GM21528 (cell line): ENCODE measurements at regions not wholly inside any gene's neighbourhood (a gene's known extent, or its start where the extent isn't known, plus 50 kb on each side); places are given as distances from the start of the nearest gene placed in this dataset.
"Not testable (repeated sequence)": the region's sequence is repeated elsewhere in the genome, so short reads cannot be mapped to it uniquely, and the experiment has no call there.

ENCODE experiments used
- ATAC-seq: cut with Tn5 transposase; IDR thresholded peaks from one replicate; pipeline ENCODE4 v1.9.1; 2021; ENCODE audit warnings: mild to moderate bottlenecking, moderate library complexity; ENCODE audit not compliant: unreplicated experiment, low FRiP score

DNA sequence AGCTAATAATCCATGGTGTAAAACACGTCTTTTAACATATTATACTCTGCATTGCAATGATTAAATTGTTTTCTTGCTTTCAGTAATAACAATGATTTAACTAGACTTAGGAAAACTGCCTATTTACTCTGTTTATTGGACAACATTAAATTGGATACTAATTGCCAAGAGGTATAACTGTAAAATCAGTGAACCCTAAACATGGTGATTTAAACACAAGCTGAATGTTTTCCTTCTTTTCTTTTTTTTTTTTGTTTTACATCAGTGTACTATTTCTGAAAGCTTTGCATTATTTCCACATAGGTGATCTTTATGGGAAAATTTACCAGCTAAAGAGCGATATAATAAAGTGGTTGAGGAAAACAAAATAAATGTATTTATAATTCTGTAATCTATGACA is 276.7 kb downstream of the PCDH7 start:
- no peak for ATAC-seq

DNA sequence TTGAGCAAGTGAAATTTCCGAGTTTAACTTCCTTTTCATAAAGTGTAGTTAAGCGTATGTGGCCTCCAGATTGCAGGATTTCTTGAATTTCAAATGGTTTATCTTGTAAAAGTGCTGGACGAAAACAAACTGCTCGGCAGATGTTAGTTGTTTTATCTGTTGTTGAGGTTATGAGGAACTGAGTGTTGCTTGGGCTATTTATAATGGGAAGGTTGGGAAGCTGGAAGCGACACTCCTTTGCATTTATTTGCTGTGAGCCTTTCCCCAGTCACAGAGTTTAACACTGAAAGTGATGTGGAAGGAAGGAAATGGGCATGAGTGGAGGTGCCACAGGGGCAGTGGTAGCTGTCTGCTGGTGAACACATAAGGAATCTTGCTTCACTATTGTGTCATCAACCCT is 284.9 kb downstream of the PCDH7 start:
- ATAC-seq = no peak

DNA sequence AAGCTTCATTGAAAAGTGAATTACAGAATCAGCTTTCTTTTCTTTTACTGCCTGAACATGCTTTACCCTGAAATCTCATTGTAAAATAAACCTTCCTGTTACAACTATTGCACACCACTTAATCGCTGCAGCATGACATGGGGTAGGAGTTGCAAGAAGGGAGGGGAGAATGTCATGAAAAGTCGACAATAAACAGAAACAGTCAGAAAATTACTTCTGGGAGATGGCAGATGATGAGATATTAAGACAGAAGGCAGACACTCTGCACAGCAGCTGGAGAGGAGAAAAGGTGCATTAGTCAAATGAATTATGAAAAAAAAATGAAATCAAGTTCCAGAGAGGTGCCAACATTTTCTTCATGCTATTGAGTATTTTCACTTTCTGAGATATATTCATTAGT is 287.7 kb downstream of the PCDH7 start:
- no peak for ATAC-seq

DNA sequence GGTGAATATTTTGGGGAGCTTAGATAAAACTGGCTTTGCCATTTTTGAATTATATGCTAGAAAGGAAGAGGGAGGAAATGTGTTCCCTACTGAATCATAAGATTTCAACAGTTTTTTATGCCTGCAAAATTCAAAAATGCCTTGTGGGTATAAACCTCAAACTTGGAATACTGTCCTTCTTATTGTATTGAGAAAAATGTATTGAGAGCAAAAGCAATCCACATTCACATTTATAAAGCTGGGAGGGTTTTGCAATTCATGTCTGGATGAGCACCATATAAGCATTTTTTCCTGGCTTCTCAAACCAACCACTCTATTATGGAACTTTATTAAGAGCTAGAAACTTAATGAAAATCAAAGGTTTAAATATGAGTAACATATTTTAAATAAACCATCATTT is 289.8 kb downstream of the PCDH7 start:
- no peak for ATAC-seq

DNA sequence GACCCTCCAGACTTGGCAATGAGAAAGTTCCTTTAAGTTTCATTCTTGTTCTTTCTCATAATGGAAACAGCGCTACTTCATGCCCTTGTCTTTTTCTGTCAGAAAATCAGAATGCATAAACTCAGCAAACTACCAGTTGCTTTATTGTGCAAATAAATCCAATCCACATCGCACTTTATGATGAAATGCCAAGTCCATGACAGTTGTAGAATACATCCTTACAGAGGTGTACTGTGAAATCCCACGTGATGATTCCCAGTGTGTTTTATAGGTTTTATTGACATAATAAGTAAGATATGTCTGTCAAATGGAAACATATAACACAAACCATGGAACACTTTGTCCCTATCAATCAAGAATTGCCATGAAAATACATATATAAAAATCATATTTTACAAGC is 295.0 kb downstream of the PCDH7 start:
- ATAC-seq = no peak

DNA sequence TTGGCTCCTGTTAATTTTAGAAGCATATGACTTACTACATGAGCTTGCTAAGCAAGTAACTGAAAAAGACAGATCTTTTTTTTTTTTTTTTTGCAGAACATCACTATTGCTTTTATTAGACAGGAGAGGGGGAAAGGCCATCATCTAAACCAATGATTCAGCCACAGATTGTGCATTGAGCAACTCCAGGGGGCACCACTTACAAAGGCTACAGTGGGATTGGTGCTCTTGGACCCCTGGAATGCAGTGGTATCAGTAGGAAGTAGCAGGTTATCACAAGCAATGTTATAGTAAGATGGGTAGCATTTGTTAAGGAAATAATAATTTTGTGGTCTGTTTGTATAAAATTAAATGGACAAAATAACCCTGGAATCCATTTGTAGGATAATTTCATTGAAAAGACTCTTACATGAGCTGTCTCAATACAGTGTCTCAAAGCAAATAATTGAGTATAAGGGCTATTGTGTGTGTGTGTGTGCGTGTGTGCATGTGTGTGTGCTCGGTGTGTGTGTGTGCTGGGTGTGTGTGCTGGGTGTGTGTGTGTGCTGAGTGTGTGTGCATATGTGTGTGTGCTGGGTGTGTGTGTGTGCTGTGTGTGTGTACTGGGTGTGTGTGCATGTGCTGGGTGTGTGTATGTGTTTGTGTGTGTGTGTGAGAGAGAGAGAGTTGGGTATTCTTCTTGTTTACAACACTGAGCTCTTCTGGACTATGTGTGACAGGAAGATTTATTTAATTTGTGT is 296.3 kb downstream of the PCDH7 start:
- ATAC-seq = no peak

DNA sequence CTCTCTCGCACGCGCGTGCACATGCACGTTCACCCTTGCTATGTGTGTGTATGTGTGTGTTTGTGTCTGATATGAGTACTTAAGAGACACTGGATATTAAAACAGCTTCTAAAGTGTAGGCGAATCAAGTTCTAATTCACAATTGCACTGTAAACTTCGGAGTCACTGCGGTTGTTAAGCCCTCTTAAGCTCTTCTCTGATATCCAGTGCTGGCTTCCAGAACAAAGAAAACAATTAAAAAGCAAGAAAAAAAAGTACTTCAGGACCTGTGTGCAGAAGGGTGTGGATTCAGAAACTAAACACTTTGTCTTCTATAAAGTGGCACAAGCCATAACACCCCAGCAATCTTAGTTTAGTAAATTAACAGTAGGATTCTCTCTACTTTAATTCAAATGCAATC is 300.2 kb downstream of the PCDH7 start:
- no peak for ATAC-seq

DNA sequence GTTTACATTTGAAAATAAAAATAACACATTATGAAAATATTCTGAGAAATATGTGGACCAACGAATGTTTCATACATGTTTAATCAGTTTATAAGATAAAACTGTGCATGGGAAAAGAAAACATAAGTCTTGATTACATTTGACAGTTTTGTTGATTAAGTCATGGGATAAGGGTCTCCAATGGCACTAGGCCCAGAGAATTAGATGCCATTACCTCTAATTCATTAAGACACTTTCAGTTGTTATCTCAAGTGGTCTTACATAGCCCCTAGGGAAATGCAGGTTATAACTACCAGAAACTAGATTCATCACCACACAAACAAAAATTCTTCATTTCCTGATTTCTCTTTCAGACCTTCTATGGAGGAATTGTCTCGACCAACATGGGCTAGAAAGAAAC is 300.8 kb downstream of the PCDH7 start:
- ATAC-seq = no peak

DNA sequence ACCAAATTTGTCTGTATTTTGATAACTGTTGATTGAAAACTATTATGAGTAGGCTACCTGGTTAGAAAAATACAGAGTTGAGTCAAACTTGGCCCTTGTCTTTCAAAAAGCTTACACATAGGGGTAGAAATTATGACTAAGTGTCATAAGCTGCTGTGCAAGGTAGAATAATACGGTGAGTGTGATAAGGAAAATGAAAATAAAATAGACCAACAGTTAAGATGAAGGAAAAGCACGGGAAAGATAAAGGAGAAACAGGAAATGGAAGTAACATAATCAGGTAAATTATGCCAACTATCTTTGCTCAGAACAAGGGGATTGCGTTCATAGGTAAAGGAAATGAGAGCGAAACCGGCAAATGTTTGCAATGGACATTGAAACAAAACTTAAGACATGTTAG is 302.5 kb downstream of the PCDH7 start:
- ATAC-seq = no peak

DNA sequence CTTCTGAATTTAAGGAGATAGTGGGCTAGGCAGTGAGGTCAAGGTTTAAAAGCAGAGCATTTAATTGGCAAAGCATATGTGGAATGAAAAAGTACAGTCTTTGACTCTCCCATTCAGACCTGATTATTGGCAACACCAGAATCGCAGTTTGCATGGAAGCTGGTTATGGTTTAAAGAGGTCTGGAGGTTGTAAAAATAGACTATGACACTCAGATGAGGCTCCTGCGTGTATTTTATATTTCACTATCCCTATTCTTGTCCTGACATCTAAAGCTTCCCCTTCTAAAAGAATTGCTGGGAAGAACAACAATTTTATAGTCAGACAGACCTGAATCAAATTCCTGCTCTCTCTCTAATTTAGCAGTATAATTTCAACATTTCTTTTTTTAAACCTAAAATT is 302.9 kb downstream of the PCDH7 start:
- ATAC-seq = no peak

DNA sequence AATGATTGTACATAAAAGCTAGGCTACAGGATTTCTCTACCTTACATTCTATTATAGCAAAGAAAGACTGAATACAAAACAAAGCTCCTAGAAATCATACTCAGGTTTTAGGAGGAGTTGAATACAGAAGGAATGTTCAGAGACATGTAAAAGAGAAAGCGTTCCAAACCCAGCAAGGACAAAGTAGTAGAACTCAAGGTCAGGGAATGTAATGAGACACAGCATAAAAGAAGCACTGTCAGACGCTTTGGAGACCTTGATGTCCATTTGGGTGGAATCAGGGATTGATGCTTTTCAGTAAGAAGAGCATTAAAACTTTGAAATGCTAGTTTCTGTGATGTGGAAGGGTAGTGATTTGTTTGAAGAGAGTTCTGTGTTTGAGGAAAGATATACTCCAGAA is 303.6 kb downstream of the PCDH7 start:
- ATAC-seq = no peak

DNA sequence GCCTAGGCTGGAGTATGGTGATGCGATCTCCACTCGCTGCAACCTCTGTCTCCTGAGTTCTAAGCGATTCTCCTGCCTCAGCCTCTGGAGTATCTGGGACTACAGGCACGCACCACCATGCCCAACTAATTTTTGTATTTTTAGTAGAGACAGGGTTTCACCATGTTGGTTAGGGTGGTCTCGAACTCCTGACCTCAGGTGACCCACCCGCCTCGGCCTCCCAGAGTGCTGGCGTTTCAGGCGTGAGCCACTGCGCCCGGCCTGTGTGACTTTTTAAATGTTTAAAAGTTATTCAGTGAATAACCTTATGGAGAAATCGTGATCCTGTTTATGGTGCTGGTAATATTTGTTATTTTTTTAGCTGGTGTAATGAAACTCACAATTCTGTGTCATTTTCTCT is 304.6 kb downstream of the PCDH7 start:
- ATAC-seq = not testable (repeated sequence)

DNA sequence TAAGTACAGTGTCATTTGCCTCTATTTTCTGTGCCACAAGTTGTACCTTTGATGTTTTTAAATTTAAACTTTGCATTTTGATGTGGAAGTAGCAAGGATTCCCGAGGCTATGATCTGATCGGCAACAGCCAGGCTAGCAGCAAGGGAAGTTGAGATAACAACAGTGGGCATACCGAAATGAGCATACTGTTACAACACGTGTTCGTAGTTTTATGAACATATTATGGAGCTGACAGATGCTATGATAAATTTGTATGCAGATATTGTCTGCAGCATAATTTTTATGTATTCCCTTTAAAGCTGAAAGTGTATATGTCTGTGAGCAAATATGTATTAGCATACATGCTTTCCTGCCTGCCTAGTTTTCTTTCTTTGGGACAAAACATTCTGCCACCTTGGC is 306.1 kb downstream of the PCDH7 start:
- no peak for ATAC-seq

DNA sequence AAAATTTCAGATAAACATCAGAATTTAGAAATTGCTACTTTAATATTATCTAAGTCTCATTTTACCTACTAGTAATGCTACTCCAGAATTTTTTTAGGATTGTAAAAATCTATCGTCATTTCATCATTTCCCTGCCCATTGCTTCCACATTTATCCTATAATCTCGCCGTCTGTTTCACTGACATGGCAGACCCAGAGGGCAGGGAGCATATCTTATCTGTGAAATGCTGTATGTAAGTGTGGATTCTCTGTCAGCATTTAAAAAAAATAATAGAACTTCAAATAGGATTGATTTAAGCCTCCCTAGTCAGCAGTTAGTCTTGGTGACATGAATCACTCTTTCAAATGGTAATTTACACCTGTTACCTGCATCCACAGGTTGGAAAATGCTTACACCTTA is 314.4 kb downstream of the PCDH7 start:
- ATAC-seq = no peak

DNA sequence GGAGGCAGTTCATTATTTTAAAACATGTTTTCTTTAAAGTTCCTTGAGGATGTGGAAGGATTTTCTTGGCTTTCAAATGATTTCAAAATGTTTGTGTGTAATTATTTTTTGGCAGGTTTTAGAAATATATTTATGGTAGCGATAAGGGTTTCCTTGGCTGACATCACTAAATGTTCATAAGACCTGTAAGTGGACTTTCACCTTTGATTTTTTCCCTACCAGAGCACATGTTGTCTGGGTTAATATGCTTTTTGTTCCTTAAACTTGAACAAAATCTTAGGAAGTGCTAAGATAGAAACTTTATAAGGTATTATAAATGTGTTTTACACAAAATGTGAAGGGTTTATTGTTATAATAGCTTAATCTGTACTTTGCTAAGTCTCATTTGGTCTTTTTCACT is 315.6 kb downstream of the PCDH7 start:
- no peak for ATAC-seq

DNA sequence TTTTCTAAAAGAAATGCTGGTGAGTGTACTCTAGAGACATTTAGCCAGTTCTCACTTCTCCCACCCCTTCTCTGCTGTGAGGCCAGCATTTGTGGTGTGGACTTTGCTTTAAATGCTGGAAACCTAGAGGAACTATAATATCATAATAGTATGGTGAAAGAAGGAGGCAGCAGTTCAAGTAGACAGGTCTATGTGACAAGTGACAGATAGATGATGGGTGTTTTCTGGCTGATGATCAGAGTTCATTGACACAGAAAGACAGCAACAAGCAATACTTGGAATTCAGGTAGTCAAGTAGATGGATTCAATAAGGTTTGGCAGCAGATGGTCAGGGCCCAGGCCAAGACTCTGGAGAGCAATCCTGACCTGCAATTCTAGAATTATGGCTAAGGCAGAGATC is 317.5 kb downstream of the PCDH7 start:
- ATAC-seq = no peak

DNA sequence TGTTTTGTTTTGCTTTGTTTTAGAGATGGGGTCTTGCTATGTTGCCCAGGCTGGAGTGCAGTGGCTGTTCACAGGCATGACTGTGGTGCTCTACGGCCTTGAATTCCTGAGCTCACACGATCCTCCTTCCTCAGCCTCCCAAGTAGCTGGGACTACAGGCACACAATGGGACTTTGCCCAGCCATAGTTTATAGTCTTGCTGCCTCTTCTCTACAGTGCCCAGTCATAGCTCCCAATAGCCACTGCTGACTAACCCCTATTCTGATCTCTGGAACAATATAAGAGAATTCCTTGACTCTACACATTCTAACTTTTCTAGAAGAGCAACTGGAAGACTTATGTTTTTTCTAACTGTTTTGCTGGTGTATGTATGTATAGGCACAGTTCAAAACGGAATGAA is 319.2 kb downstream of the PCDH7 start:
- no peak for ATAC-seq

DNA sequence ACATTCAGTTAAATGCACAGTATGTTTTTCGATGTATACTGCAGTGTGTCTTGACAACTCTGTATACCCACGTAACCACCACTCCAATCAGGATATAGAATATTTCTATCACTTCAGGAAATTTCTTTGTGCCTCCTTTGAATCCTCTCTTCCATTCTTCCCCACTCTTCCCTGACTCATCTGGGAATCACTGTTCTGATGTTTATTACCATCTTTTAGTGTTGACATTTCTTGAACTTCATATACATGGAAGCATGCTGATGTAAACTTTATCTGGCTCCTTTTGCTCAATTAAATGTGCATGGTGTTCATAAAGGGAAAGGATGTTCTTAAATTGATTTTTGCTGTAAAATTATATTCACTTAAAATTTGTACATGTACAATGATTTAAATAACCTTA is 319.9 kb downstream of the PCDH7 start:
- no peak for ATAC-seq

DNA sequence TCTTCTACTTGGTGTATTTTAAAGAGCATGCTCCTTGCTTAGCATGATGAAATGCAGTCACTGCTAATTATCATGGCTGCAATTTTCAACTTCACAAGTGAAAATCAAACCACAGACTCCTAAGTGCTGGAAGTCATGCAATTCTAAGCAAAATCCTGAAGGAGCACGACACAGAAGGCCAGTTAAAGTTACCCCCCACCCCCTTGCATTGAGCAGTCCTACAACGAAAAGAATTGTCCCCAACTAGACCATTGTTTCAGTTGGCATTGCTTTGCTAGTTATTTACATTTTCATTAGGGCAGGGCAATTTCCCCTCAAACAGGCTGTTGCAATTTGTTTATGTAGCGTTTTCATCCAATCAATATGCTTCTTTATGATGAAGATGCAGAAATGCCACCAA is 321.2 kb downstream of the PCDH7 start:
- ATAC-seq = no peak

DNA sequence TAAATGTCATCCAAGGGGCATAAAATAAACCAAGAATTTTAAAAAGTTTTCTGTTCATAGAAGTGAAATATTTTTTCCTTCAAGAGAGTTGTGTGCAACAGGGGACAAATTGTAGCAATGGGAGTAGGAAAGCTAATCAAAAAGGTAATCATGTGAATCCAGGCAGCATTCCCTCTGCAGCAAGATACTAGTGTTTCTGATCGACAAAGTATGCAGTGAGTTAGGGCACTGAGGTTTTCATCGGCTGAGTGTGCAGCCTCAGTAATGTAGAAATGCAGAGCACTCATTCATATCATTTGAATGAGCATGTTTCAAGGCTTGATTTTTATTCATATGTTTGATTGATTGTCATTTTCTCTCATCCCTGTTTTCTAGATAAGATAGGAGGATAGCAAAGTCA is 321.7 kb downstream of the PCDH7 start:
- ATAC-seq = no peak

DNA sequence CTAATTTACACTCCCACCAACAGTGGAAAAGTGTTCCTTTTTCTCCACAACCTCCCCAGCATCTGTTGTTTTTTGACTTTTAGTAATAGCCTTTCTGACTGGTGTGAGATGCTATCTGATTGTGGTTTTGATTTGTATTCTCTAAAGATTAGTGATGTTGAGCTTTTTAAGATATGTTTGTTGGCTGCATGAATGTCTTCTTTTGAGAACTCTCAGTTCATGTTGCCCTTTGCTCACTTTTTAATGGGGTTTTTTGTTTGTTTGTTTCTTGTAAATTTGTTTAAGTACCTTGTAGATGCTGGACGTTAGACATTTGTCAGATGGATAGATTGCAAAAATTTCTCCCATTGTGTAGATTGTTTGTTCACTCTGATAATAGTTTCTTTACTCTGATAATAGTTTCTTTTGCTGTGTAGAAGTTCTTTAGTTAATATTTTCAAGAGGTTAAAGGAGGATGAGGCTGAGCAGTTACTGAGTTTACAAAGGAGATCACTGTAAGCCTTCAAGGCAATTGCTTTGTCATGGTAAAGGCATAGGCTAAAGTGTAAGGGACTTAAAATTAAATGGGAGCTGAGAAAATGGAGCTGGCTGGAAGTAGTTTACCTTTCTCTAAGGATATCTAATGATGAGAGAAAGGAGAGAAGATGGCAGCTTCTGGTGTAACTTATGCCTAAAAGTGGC is 323.4 kb downstream of the PCDH7 start:
- ATAC-seq = no peak

DNA sequence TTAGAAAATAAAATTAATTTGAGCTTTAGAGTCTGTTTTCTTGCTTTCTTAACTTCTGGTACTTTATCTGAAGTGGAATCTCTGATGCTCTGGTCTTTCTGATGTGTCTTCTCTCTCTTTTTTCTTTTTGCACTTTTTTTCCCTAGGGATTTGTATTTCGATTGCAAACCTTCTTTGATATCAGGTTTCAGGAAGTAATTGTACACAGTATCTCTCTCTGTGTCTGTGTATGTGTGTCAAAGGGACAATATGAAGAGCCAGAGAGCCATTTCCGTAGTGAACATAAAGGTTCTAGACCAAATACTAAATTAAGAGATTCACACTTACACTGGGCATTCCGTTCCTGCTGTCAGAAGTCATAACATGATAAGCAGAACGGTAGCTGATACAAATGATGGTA is 325.0 kb downstream of the PCDH7 start:
- no peak for ATAC-seq
